ENCODE measurements at regions not wholly inside any gene's neighbourhood (a gene's known extent, or its start where the extent isn't known, plus 50 kb on each side); places are given as distances from the start of the nearest gene placed in this dataset.
"Not testable (repeated sequence)": the region's sequence is repeated elsewhere in the genome, so short reads cannot be mapped to it uniquely, and the experiment has no call there.

GRCh38 chr5:50501491-50502228, 60.6 kb upstream of the EMB start:
- TF ChIP-seq CTCF (IDR thresholded peaks at IDR 0.05; ENCODE audit: low read depth, low read length, missing control alignments): no peak
- no peak overlapping the region for H3K4me3 ChIP-seq (ENCODE audit: low read depth, low read length)
- no peak for DNase-seq (ENCODE audit: low read depth)
- in situ Hi-C loops (cut with HindIII; ENCODE audit: low sequenced_read_pairs): no loop called here

GRCh38 chr5:50513028-50513457, 72.0 kb upstream of the EMB start:
- in situ Hi-C loops (cut with HindIII; ENCODE audit: low sequenced_read_pairs); DNase-seq (ENCODE audit: low read depth); H3K4me3 ChIP-seq (ENCODE audit: low read depth, low read length): not testable (repeated sequence)

GRCh38 chr5:50521060-50521459, 80.0 kb upstream of the EMB start:
- DNase-seq (ENCODE audit: low read depth); H3K4me3 ChIP-seq (ENCODE audit: low read depth, low read length); in situ Hi-C loops (cut with HindIII; ENCODE audit: low sequenced_read_pairs): not testable (repeated sequence)

GRCh38 chr5:50527514-50528060, 86.5 kb upstream of the EMB start:
- DNase-seq (ENCODE audit: low read depth); H3K4me3 ChIP-seq (ENCODE audit: low read depth, low read length); in situ Hi-C loops (cut with HindIII; ENCODE audit: low sequenced_read_pairs): not testable (repeated sequence)

- no peak for TF ChIP-seq CTCF (IDR thresholded peaks at IDR 0.05; ENCODE audit: low read depth, low read length, missing control alignments)
- no peak overlapping the region for H3K4me3 ChIP-seq (ENCODE audit: low read depth, low read length)
- DNase-seq (ENCODE audit: low read depth): no peak
- in situ Hi-C loops (cut with HindIII; ENCODE audit: low sequenced_read_pairs): no loop called here
These were observed 94.3 kb upstream of the EMB start for GRCh38 chr5:50535393-50535792.

GRCh38 chr5:50537534-50537933, 96.4 kb upstream of the EMB start:
- in situ Hi-C loops (cut with HindIII; ENCODE audit: low sequenced_read_pairs); H3K4me3 ChIP-seq (ENCODE audit: low read depth, low read length); DNase-seq (ENCODE audit: low read depth): not testable (repeated sequence)

GRCh38 chr5:50547303-50547702, 106.2 kb upstream of the EMB start:
- in situ Hi-C loops (cut with HindIII; ENCODE audit: low sequenced_read_pairs): no loop called here
- TF ChIP-seq CTCF (IDR thresholded peaks at IDR 0.05; ENCODE audit: low read depth, low read length, missing control alignments): no peak
- no peak for DNase-seq (ENCODE audit: low read depth)
- H3K4me3 ChIP-seq (ENCODE audit: low read depth, low read length): no peak overlapping the region

- H3K4me3 ChIP-seq (ENCODE audit: low read depth, low read length): no peak overlapping the region
- no peak for TF ChIP-seq CTCF (IDR thresholded peaks at IDR 0.05; ENCODE audit: low read depth, low read length, missing control alignments)
- in situ Hi-C loops (cut with HindIII; ENCODE audit: low sequenced_read_pairs): no loop called here
- DNase-seq (ENCODE audit: low read depth): no peak
These were observed 109.2 kb upstream of the EMB start for GRCh38 chr5:50550267-50550666.

GRCh38 chr5:50550993-50551392, 109.9 kb upstream of the EMB start:
- no peak overlapping the region for H3K4me3 ChIP-seq (ENCODE audit: low read depth, low read length)
- in situ Hi-C loops (cut with HindIII; ENCODE audit: low sequenced_read_pairs): no loop called here
- TF ChIP-seq CTCF (IDR thresholded peaks at IDR 0.05; ENCODE audit: low read depth, low read length, missing control alignments): no peak
- no peak for DNase-seq (ENCODE audit: low read depth)

All from astrocyte of the cerebellum (primary cell).